ENCODE measurements at regions not wholly inside any gene's neighbourhood (a gene's known extent, or its start where the extent isn't known, plus 50 kb on each side); places are given as distances from the start of the nearest gene placed in this dataset.

DNA sequence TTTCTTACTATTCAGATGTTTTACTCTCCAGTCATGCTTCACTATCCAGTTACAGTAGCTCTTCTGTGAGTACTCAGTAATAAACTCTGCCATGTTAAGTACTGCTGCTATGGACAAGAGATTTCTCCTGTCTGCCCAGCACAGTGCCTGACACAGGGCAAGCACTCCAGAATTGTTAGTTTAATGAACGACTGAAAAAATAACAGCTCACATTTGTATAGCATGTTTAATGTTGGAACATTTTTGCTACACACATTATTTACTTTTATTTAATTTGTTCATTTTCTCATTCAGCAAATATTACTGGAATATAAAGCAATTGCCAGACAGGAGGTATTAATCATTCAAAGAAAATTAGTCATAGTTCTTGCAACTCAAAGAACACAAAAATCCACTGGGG is 142.6 kb upstream of the HMGN3 start:
- TF ChIP-seq, protein P1, sequence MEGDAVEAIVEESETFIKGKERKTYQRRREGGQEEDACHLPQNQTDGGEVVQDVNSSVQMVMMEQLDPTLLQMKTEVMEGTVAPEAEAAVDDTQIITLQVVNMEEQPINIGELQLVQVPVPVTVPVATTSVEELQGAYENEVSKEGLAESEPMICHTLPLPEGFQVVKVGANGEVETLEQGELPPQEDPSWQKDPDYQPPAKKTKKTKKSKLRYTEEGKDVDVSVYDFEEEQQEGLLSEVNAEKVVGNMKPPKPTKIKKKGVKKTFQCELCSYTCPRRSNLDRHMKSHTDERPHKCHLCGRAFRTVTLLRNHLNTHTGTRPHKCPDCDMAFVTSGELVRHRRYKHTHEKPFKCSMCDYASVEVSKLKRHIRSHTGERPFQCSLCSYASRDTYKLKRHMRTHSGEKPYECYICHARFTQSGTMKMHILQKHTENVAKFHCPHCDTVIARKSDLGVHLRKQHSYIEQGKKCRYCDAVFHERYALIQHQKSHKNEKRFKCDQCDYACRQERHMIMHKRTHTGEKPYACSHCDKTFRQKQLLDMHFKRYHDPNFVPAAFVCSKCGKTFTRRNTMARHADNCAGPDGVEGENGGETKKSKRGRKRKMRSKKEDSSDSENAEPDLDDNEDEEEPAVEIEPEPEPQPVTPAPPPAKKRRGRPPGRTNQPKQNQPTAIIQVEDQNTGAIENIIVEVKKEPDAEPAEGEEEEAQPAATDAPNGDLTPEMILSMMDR (conservative IDR thresholded peaks at IDR 0.05; ENCODE audit: low read depth, low read length) = no peak
- no peak for TF ChIP-seq EZH2 (IDR thresholded peaks at IDR 0.05; ENCODE audit: borderline replicate concordance, low read depth, low read length, poor library complexity, severe bottlenecking)

All from A673 (cell line).